ENCODE measurements at regions not wholly inside any gene's neighbourhood (a gene's known extent, or its start where the extent isn't known, plus 50 kb on each side); places are given as distances from the start of the nearest gene placed in this dataset.

DNA sequence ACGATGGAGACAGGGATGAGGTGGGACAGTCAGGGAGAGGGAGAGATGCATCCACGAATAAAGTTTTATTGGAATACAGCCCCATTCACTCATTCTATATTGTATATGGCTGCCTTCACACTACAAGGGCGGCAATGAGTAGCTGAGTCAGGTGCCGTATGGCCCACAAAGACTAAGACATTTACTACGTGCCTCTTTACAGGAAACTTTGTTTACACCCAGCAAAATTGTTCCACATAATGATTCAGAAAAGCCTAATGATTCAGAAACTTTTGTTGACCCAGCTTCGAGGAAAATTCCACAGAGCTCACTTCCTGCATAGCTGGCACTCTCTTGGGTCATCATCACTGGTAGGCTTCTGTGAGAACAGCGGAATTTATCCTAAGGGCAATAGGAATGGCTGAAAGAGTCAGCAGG lies 87.3 kb upstream of the PEG3 start:
- 52 to 79% methylated on average over 2 to 7 of the region's 7 CpGs for WGBS, 2 donors (ENCODE audit: low coverage in 1 of 2)
- in situ Hi-C loops (cut with MboI; ENCODE audit: low pct_ligation_motif_present in 1 of 4, low pct_unique_long_range_greater_than_20kb in 1 of 4, low sequenced_read_pairs in 3 of 4) (no loop called here), intact Hi-C loops (cut with DNase I; ENCODE audit: low total_unique reads) (no loop called here)
- TF ChIP-seq POLR2AphosphoS5 (IDR thresholded peaks at IDR 0.05) = no peak
- TF ChIP-seq, protein P1, sequence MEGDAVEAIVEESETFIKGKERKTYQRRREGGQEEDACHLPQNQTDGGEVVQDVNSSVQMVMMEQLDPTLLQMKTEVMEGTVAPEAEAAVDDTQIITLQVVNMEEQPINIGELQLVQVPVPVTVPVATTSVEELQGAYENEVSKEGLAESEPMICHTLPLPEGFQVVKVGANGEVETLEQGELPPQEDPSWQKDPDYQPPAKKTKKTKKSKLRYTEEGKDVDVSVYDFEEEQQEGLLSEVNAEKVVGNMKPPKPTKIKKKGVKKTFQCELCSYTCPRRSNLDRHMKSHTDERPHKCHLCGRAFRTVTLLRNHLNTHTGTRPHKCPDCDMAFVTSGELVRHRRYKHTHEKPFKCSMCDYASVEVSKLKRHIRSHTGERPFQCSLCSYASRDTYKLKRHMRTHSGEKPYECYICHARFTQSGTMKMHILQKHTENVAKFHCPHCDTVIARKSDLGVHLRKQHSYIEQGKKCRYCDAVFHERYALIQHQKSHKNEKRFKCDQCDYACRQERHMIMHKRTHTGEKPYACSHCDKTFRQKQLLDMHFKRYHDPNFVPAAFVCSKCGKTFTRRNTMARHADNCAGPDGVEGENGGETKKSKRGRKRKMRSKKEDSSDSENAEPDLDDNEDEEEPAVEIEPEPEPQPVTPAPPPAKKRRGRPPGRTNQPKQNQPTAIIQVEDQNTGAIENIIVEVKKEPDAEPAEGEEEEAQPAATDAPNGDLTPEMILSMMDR (IDR thresholded peaks at IDR 0.05) = no peak
- no peak for TF ChIP-seq POLR2A (IDR thresholded peaks at IDR 0.05)
- TF ChIP-seq EP300 (IDR thresholded peaks at IDR 0.05; ENCODE audit: low read depth) = no peak
- Histone ChIP-seq H3K27me3 (no peaks in the 10 kb centered on the region), H3K4me1 (no peaks in the 10 kb centered on the region), H3K36me3 (no peaks in the 10 kb centered on the region), H3K9me3 (peaks cover 0 to 4% of the 10 kb centered on the region in 2 donors), H3K27ac (no peak overlapping the region), H3K4me3 (no peak overlapping the region)
- DNase-seq = no peak

DNA sequence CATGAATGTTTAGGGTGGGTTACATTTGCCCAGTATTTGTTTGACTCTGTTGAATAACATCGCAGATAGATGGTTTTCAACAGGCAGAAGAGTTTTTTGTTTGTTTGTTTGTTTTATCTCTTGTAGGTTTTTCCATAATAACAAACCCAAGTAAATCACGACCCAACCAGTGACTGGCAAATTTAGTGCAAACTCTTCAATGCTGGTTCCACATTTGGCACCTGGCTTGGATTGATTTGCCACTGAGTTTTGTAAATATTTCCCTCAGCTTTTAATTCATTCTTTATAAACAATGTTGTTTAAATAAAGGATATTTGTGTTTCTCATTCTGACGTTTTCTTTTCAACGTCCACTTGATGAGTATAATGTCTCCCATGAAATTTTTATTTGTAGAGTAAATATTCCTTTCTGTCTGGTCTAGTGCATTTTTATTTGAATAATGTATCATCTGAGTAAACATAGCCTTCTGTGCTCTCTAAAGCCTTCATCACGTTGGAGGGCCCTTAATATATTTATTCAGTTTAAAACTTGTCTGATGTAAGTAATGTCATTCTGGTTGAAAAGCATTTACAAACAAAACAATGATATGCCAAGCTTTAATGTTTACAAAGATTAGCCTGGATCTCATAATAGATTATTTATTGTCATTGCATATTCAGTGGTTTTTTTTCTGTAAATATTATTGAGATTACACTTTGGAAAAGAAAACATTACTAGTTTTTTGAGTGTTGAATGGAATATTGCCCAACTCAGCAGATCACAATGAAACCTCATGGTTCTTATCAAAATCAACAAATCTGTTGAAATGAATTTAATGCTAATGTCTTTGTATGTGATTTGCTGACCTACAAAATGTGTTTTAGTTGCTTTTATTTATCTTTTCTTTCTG lies 90.4 kb upstream of the PEG3 start:
- Histone ChIP-seq H3K36me3 (no peaks in the 10 kb centered on the region), H3K27ac (no peak overlapping the region), H3K4me1 (no peaks in the 10 kb centered on the region), H3K27me3 (no peaks in the 10 kb centered on the region), H3K9me3 (no peaks in the 10 kb centered on the region), H3K4me3 (no peak overlapping the region)
- WGBS, 2 donors (ENCODE audit: low coverage in 1 of 2) = 35 to 54% methylated on average over 5 of the region's 5 CpGs
- no peak for DNase-seq
- TF ChIP-seq, protein P1 (IDR thresholded peaks at IDR 0.05) = no peak
- no peak for TF ChIP-seq POLR2AphosphoS5 (IDR thresholded peaks at IDR 0.05)
- no peak for TF ChIP-seq EP300 (IDR thresholded peaks at IDR 0.05; ENCODE audit: low read depth)
- no peak for TF ChIP-seq POLR2A (IDR thresholded peaks at IDR 0.05)
- in situ Hi-C loops (cut with MboI; ENCODE audit: low pct_ligation_motif_present in 1 of 4, low pct_unique_long_range_greater_than_20kb in 1 of 4, low sequenced_read_pairs in 3 of 4) (no loop called here), intact Hi-C loops (cut with DNase I; ENCODE audit: low total_unique reads) (no loop called here)

DNA sequence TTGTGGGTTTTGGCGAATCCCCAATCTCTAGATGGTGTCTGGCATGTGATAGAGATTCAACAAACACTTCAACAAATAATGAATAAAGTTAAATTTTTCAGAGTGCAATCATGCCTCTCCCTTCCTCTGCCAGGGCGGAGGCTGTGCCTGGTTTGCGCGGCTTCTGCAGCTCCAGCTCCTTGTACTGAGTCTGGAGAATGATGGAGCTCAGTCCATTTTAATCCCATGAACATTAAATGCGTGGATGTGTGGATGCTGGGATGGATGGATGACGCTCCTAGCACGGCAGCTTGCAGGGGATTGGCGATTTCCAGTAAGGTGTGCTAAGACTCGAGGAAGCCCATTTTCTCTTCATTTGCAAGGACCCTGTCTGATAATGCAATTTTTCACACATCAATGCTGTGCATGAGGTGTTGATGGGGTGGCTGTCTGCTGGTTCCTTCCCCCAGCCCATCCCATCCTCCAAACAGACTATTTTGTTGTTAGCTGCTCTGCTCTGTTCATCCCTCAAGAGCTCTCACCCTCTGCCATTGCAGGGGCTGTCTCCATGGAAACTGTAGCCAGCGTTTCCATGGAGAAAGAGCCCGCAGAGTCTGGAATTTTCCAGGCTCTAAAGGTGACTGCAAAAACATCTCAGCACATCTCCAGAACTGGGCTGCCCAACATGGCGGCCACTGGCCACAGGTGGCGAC lies 92.6 kb upstream of the PEG3 start:
- no peak overlapping the region for H3K27ac ChIP-seq
- WGBS, 2 donors (ENCODE audit: low coverage in 1 of 2) = 75% methylated on average over 9 of the region's 13 CpGs; no CpG with 5 or more reads in 1 of the 2 donors
- H3K36me3 ChIP-seq = no peaks in the 10 kb centered on the region
- in situ Hi-C loops (cut with MboI; ENCODE audit: low pct_ligation_motif_present in 1 of 4, low pct_unique_long_range_greater_than_20kb in 1 of 4, low sequenced_read_pairs in 3 of 4) (no loop called here), intact Hi-C loops (cut with DNase I; ENCODE audit: low total_unique reads) (no loop called here)
- H3K4me3 ChIP-seq = no peak overlapping the region
- no peak for TF ChIP-seq POLR2A (IDR thresholded peaks at IDR 0.05)
- TF ChIP-seq POLR2AphosphoS5 (IDR thresholded peaks at IDR 0.05) = no peak
- TF ChIP-seq, protein P1 (IDR thresholded peaks at IDR 0.05) = no peak
- H3K27me3 ChIP-seq = no peaks in the 10 kb centered on the region
- DNase-seq = no peak
- H3K4me1 ChIP-seq = no peaks in the 10 kb centered on the region
- H3K9me3 ChIP-seq = no peaks in the 10 kb centered on the region

DNA sequence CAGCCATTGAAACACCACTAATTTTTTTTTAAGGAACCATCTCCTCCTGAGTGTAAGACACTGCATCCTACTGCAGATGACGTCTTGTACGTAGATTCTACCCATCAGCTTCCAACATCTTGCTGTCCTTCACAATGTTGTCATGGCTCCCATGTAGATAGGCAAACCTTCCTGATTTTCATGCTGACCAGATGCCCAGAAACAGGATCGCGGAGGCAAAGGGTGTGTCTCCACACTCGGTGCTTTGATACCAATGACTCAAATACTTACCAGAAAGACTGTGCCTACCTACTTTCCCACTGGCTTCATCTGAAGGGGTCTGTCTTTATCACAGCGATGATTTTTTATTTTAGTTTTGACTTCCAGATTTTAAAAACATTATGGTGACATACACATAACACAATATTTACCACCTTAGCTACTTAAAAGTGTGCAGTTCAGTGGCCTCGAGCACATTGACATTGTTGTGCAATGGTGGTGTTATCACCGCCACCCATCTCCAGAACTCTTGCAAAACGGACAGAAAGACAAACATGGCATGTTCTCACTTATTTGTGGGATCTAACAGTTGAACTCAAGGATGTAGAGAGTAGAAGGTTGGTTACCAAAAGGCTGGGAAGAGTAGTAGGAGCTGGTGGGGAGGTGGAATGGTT lies 94.0 kb upstream of the PEG3 start:
- H3K27ac ChIP-seq = no peak overlapping the region
- WGBS, 2 donors (ENCODE audit: low coverage in 1 of 2) = 80 to 83% methylated on average over 5 to 9 of the region's 9 CpGs
- no peak for TF ChIP-seq EP300 (IDR thresholded peaks at IDR 0.05; ENCODE audit: low read depth)
- TF ChIP-seq, protein P1 (IDR thresholded peaks at IDR 0.05) = no peak
- TF ChIP-seq POLR2AphosphoS5 (IDR thresholded peaks at IDR 0.05) = no peak
- TF ChIP-seq POLR2A (IDR thresholded peaks at IDR 0.05) = no peak
- H3K4me3 ChIP-seq = no peak overlapping the region
- no peaks in the 10 kb centered on the region for H3K36me3 ChIP-seq
- H3K4me1 ChIP-seq = no peaks in the 10 kb centered on the region
- intact Hi-C loops (cut with DNase I; ENCODE audit: low total_unique reads) (no loop called here), in situ Hi-C loops (cut with MboI; ENCODE audit: low pct_ligation_motif_present in 1 of 4, low pct_unique_long_range_greater_than_20kb in 1 of 4, low sequenced_read_pairs in 3 of 4) (no loop called here)
- DNase-seq = no peak
- peaks cover 0 to 7% of the 10 kb centered on the region in 2 donors for H3K9me3 ChIP-seq
- H3K27me3 ChIP-seq = no peaks in the 10 kb centered on the region

All from transverse colon (tissue), 4 donors.